Psoas muscle (tissue), 7 donors: ENCODE measurements at regions not wholly inside any gene's neighbourhood (a gene's known extent, or its start where the extent isn't known, plus 50 kb on each side); places are given as distances from the start of the nearest gene placed in this dataset.

ENCODE experiments used
- ATAC-seq, 4 donors: fragments of 200-7000 bp; cut with Tn5 transposase; one replicate each; pipeline ENCODE4 v1.9.1; 2020; ENCODE audit warnings: moderate library complexity in 3 of 4, mild to moderate bottlenecking in 2 of 4
- DNase-seq, 2 donors: peaks; one replicate each; pipeline ENCODE4 v3.0.0-alpha.2; 2020
- H3K27ac ChIP-seq: fragments of 200-600 bp; one replicate; pipeline ENCODE4 v1.8.0; 2022
- H3K27me3 ChIP-seq, 3 donors: fragments of 200-600 bp in 1 of 3; one replicate each; pipeline versions ENCODE4 v1.6.1 to v1.8.0; 2013 to 2022; ENCODE audit warnings: low read length in 2 of 3, mild to moderate bottlenecking in 2 of 3, moderate library complexity in 1 of 3; ENCODE audit not compliant: insufficient read depth in 3 of 3
- H3K36me3 ChIP-seq, 2 donors: fragments of 200-600 bp in 1 of 2; one replicate each; pipeline versions ENCODE4 v1.6.1 to v1.8.0; 2013 to 2022; ENCODE audit warnings: low read depth in 1 of 2, mild to moderate bottlenecking in 1 of 2, moderate library complexity in 1 of 2; ENCODE audit not compliant: insufficient read depth in 1 of 2
- H3K4me1 ChIP-seq: fragments of 200-600 bp; one replicate; pipeline ENCODE4 v1.8.0; 2022
- H3K4me3 ChIP-seq: fragments of 200-600 bp; one replicate; pipeline ENCODE4 v1.8.0; 2022; ENCODE audit warnings: mild to moderate bottlenecking
- H3K9me3 ChIP-seq: fragments of 200-600 bp; one replicate; pipeline ENCODE4 v1.8.0; 2022
- WGBS, 3 donors: extraction: QIAGEN DNeasy Blood & Tissue Kit; methylation state at CpG; one replicate each; pipeline versions ENCODE4 v1.1.6 to v1.1.7; 2013; 5-methylcytosine and 5-hydroxymethylcytosine counted together
- intact Hi-C, 2 donors: fragments of 100-400 bp; cut with DNase I; formaldehyde crosslinking; loops; one replicate each; pipeline versions ENCODE4 v1.11.0 to v1.14.2; 2022
- TF ChIP-seq, protein P1 (sequence below): fragments of 200-600 bp; IDR thresholded peaks from one replicate; pipeline ENCODE4 v1.8.0; 2022; ENCODE audit warnings: antibody characterized with exemption
- donor health status: healthy with polysubstance abuse.
- donor health status: DM: no; HTN: no; CAD: no; lungs with moderate emphysema.
- donor health status: Bipolar disorder and iron deficiency.
- donor health status: healthy.
- donor health status: DM: yes; HTN: yes; CAD: no.
- donor health status: DM: no; HTN: no; CAD: no.
- donor health status: DM: yes; HTN: yes; CAD: no.

DNA sequence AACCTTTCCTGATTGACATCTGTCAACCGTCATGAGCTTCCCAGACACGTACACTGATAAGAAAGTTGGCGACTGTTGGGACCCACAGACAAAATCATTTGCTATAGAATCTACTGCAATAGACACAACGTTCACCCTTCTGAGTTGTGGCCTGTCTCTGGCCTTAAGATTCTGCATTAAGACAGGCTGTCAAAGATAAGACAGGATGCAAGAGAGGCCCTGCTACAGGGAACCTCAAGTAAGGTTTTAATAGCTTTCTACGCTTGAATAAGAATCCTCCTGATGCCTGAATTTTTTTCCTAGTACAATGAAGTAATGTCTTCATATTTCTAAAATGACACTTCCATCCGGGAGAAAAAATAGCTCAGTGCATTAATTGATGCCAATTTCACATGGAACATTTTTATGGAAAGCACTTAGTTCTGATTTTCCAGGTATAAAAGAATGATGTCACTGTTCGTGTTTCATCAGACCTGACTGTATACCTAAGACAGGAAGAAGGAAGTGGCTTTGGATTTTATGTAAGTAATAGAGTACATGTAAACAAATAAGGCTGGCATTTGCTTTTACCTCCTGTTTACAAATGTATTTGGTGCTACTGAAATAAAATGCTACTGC is 275.2 kb upstream of the GPC6 start:
- Histone ChIP-seq H3K9me3 (no peaks in the 10 kb centered on the region), H3K27ac (no peak overlapping the region), H3K36me3 (no peaks in the 10 kb centered on the region), H3K27me3 (no peaks in the 10 kb centered on the region), H3K4me1 (no peaks in the 10 kb centered on the region), H3K4me3 (no peak overlapping the region)
- intact Hi-C loops, result no loop called here
- ATAC-seq (no peak), DNase-seq (no peak)
- TF ChIP-seq, protein P1, sequence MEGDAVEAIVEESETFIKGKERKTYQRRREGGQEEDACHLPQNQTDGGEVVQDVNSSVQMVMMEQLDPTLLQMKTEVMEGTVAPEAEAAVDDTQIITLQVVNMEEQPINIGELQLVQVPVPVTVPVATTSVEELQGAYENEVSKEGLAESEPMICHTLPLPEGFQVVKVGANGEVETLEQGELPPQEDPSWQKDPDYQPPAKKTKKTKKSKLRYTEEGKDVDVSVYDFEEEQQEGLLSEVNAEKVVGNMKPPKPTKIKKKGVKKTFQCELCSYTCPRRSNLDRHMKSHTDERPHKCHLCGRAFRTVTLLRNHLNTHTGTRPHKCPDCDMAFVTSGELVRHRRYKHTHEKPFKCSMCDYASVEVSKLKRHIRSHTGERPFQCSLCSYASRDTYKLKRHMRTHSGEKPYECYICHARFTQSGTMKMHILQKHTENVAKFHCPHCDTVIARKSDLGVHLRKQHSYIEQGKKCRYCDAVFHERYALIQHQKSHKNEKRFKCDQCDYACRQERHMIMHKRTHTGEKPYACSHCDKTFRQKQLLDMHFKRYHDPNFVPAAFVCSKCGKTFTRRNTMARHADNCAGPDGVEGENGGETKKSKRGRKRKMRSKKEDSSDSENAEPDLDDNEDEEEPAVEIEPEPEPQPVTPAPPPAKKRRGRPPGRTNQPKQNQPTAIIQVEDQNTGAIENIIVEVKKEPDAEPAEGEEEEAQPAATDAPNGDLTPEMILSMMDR, result no peak
- WGBS, 3 donors, result 41 to 55% (median 44%) methylated on average over 7 of the region's 7 CpGs

DNA sequence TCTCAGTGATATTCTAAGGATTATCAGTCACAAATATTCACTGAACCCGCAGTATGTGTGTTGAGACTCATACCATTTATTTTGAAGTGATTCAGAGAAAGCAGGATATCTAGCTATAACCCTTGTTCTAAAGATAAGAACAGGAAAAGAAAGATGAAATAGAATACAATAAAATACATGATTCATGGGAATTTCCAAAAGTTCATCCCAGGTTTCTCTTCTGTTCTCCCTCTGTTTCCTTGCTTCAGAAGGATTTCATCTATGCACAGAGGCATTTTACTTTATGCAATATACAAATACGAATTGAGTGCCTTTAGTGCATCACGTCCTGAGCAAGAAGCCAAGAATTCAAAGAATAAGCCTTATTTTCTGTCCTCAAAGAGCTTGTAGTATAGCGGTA is 274.4 kb upstream of the GPC6 start:
- Histone ChIP-seq H3K27me3 (no peaks in the 10 kb centered on the region), H3K4me3 (no peak overlapping the region), H3K9me3 (no peaks in the 10 kb centered on the region), H3K27ac (no peak overlapping the region), H3K36me3 (no peaks in the 10 kb centered on the region), H3K4me1 (no peaks in the 10 kb centered on the region)
- ATAC-seq (no peak), DNase-seq (no peak)
- TF ChIP-seq, protein P1, result no peak
- intact Hi-C loops, result no loop called here
- WGBS, 3 donors, result 82 to 86% (median 83%) methylated on average over 4 of the region's 4 CpGs

DNA sequence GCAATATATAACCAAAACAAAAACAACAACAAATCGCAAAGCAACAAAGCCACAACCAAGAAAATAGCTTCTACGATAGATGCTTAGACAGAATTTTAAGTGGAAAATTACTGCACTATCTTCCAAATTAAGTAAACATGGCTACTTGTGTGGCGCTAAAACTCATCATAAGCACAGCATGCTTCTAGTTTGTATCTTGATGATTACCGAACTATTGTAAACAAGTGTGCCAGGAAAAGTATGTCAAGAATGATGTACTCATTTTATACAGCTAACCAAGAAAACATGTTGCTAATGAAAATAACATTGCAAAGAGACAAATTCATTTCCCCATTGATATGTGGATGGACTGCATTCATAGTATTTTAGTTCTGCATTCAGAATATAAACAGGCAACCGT is 271.9 kb upstream of the GPC6 start:
- Histone ChIP-seq H3K9me3 (no peaks in the 10 kb centered on the region), H3K27me3 (no peaks in the 10 kb centered on the region), H3K4me1 (no peaks in the 10 kb centered on the region), H3K27ac (no peak overlapping the region), H3K4me3 (no peak overlapping the region), H3K36me3 (no peaks in the 10 kb centered on the region)
- no peak for DNase-seq
- intact Hi-C loops, result no loop called here
- WGBS, 3 donors, result 90 to 92% (median 90%) methylated on average over 5 of the region's 5 CpGs
- no peak for ATAC-seq
- TF ChIP-seq, protein P1, result no peak

DNA sequence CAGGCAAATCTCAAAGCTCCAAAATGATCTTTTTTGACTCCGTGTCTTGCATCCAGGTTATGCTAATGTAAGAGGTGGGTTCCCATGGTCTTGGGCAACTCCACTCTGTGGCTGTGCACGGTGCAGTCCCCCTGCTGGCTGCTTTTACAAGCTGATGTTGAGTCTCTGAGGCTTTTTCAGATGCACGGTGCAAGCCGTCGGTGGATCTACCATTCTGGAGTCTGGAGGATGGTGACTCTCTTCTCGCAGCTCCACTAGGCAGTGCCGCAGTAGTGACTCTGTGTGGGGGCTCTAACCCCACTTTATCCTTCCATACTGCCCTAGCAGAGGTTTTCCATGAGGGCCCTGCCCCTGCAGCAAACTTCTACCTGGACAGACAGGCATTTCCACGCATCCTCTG is 266.8 kb upstream of the GPC6 start:
- H3K9me3 ChIP-seq, result no peaks in the 10 kb centered on the region
- no peak for ATAC-seq
- WGBS, 3 donors, result 94 to 97% (median 95%) methylated on average over 8 of the region's 8 CpGs
- TF ChIP-seq, protein P1, result no peak
- intact Hi-C loops, result no loop called here
- no peak overlapping the region for H3K27ac ChIP-seq
- DNase-seq, result no peak
- no peaks in the 10 kb centered on the region for H3K27me3 ChIP-seq
- H3K4me1 ChIP-seq, result no peaks in the 10 kb centered on the region
- H3K36me3 ChIP-seq, result no peaks in the 10 kb centered on the region
- no peak overlapping the region for H3K4me3 ChIP-seq

DNA sequence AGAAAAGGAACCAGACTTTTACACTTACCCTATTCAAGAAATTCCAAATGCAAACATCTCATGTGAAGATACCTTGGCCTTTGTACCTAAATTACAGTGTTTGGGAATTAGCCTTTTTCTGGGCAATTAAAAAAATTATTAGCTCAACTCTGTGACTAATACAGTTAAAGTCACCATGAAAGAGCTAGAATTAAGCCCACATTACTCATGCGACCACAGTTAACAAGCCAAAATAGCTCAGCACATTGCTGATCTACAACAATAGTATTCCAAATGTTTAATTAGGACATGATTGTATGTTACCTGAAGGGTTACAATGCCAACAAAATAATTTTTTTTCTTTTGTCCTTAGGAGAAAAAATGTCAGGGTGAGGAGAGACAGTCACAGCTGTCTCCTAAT is 263.6 kb upstream of the GPC6 start:
- Histone ChIP-seq H3K27ac (no peak overlapping the region), H3K36me3 (no peaks in the 10 kb centered on the region), H3K9me3 (no peaks in the 10 kb centered on the region), H3K4me1 (no peaks in the 10 kb centered on the region), H3K4me3 (no peak overlapping the region), H3K27me3 (no peaks in the 10 kb centered on the region)
- DNase-seq (no peak), ATAC-seq (no peak)
- TF ChIP-seq, protein P1, result no peak
- WGBS, 3 donors, result 23 to 59% (median 36%) methylated on average over 1 of the region's 1 CpG
- intact Hi-C loops, result no loop called here
